GM23338 (cell line): ENCODE measurements at regions not wholly inside any gene's neighbourhood (a gene's known extent, or its start where the extent isn't known, plus 50 kb on each side); places are given as distances from the start of the nearest gene placed in this dataset.

Experiments used
- ATAC-seq: fragments of 200-7000 bp; cut with Tn5 transposase; 3 replicates; pipeline ENCODE4 v1.9.1; 2020
- DNase-seq: peaks from one replicate; pipeline ENCODE4 v3.0.0-alpha.2; 2015; ENCODE audit warnings: low spot score
- H2AFZ ChIP-seq: fragments of 200-600 bp; sonication (generic); 2 replicates; pipeline ENCODE4 v1.8.0; 2016; ENCODE audit warnings: antibody characterized with exemption, mild to moderate bottlenecking, moderate library complexity
- H3F3A ChIP-seq: fragments of 200-600 bp; sonication (generic); replicated peaks from 2 replicates; pipeline ENCODE4 v1.8.0; 2017; ENCODE audit warnings: antibody characterized with exemption, mixed run types, low read depth
- H3K27ac ChIP-seq: fragments of 200-600 bp; sonication (generic); 2 replicates; pipeline ENCODE4 v1.6.1; 2016; ENCODE audit warnings: low read depth
- H3K27me3 ChIP-seq: fragments of 200-600 bp; sonication (generic); 2 replicates; pipeline ENCODE4 v1.8.0; 2016; ENCODE audit warnings: mild to moderate bottlenecking, mixed run types, moderate library complexity; ENCODE audit not compliant: insufficient read depth
- H3K36me3 ChIP-seq: fragments of 200-600 bp; sonication (generic); 2 replicates; pipeline ENCODE4 v1.8.0; 2016; ENCODE audit warnings: mild to moderate bottlenecking; ENCODE audit not compliant: insufficient read depth
- H3K4me1 ChIP-seq: fragments of 200-600 bp; sonication (generic); 2 replicates; pipeline ENCODE4 v1.8.0; 2016; ENCODE audit warnings: mild to moderate bottlenecking, moderate library complexity; ENCODE audit not compliant: insufficient read depth
- H3K4me2 ChIP-seq: fragments of 200-600 bp; sonication (generic); 2 replicates; pipeline ENCODE4 v1.7.1; 2017; ENCODE audit warnings: mixed run types
- H3K4me3 ChIP-seq: fragments of 200-600 bp; sonication (generic); 2 replicates; pipeline ENCODE4 v1.6.1; 2016; ENCODE audit warnings: mixed run types
- H3K79me2 ChIP-seq: fragments of 200-600 bp; sonication (generic); replicated peaks from 2 replicates; pipeline ENCODE4 v1.8.0; 2017; ENCODE audit warnings: mild to moderate bottlenecking; ENCODE audit not compliant: insufficient read depth
- H3K9me2 ChIP-seq: fragments of 200-600 bp; sonication (generic); 2 replicates; pipeline ENCODE4 v1.8.0; 2017; ENCODE audit not compliant: insufficient read depth
- H4K20me1 ChIP-seq: fragments of 200-600 bp; sonication (generic); replicated peaks from 2 replicates; pipeline ENCODE4 v1.8.0; 2017; ENCODE audit warnings: mild to moderate bottlenecking; ENCODE audit not compliant: insufficient read depth
- H3K27ac Mint-ChIP-seq: 2 replicates; pipeline ENCODE4 v1.8.0; 2020; ENCODE audit warnings: inconsistent platforms, mild to moderate bottlenecking, moderate library complexity, mixed read lengths
- H3K27me3 Mint-ChIP-seq: 3 replicates; pipeline ENCODE4 v1.8.0; 2022; ENCODE audit warnings: low read depth, mild to moderate bottlenecking, moderate library complexity, mixed read lengths, inconsistent platforms; ENCODE audit not compliant: insufficient read depth, poor library complexity
- H3K36me3 Mint-ChIP-seq: 3 replicates; pipeline ENCODE4 v1.8.0; 2021; ENCODE audit warnings: low read depth, mild to moderate bottlenecking, inconsistent platforms, moderate library complexity, mixed read lengths
- H3K4me1 Mint-ChIP-seq: 3 replicates; pipeline ENCODE4 v1.8.0; 2020; ENCODE audit warnings: mild to moderate bottlenecking, inconsistent platforms, mixed read lengths
- H3K4me3 Mint-ChIP-seq: 3 replicates; pipeline ENCODE4 v1.8.0; 2021; ENCODE audit warnings: moderate library complexity, mild to moderate bottlenecking, inconsistent platforms, mixed read lengths
- H3K9me3 Mint-ChIP-seq: 3 replicates; pipeline ENCODE4 v1.8.0; 2020; ENCODE audit warnings: moderate library complexity, mild to moderate bottlenecking, inconsistent platforms, mixed read lengths
- CREB1 ChIP-seq: fragments of 250-450 bp; sonication (Bioruptor Pico); IDR thresholded peaks from 2 replicates; pipeline ENCODE4 v1.5.0; 2020; ENCODE audit warnings: low read depth, mild to moderate bottlenecking, moderate library complexity
- EZH2phosphoT487 ChIP-seq: fragments of 200-600 bp; sonication (generic); IDR thresholded peaks from one replicate; pipeline ENCODE4 v1.8.1; 2018; ENCODE audit warnings: antibody characterized with exemption; ENCODE audit not compliant: unreplicated experiment
- JUNB ChIP-seq: IDR thresholded peaks from one replicate; pipeline ENCODE4 v1.6.1; 2016; ENCODE audit warnings: antibody characterized with exemption; ENCODE audit not compliant: unreplicated experiment
- NANOG ChIP-seq: IDR thresholded peaks from 2 replicates; pipeline ENCODE4 v1.6.1; 2016; ENCODE audit warnings: antibody characterized with exemption, borderline replicate concordance
- POLR2AphosphoS5 ChIP-seq: IDR thresholded peaks from 2 replicates; pipeline ENCODE4 v1.6.1; 2016; ENCODE audit warnings: antibody characterized with exemption, low read depth
- ZNF114 ChIP-seq: fragments of 250-450 bp; sonication (Bioruptor Pico); IDR thresholded peaks from 2 replicates; pipeline ENCODE4 v1.5.0; 2020; ENCODE audit warnings: mild to moderate bottlenecking, moderate library complexity
- ZNF331 ChIP-seq: fragments of 250-450 bp; sonication (Bioruptor Pico); IDR thresholded peaks from 2 replicates; pipeline ENCODE4 v1.5.0; 2020; ENCODE audit warnings: low read depth, mild to moderate bottlenecking, moderate library complexity
- TF ChIP-seq, protein P1 (sequence below): fragments of 250-450 bp; sonication (Bioruptor Pico); IDR thresholded peaks from 2 replicates; pipeline ENCODE4 v1.5.0; 2020; ENCODE audit warnings: mild to moderate bottlenecking, moderate library complexity
- TF ChIP-seq, protein P2 (sequence below), 2 experiments: fragments of 200-600 bp in 1 of 2; sonication (generic) in 1 of 2; conservative IDR thresholded peaks; 2 replicates each; pipeline versions ENCODE4 v1.5.1 to v1.6.1; 2016 to 2017; ENCODE audit warnings: antibody characterized with exemption in 2 of 2, low read depth in 2 of 2, mild to moderate bottlenecking in 2 of 2, moderate library complexity in 1 of 2
- TF ChIP-seq, protein P3 (sequence below): IDR thresholded peaks from 2 replicates; pipeline ENCODE4 v1.6.1; 2016; ENCODE audit warnings: antibody characterized with exemption

DNA sequence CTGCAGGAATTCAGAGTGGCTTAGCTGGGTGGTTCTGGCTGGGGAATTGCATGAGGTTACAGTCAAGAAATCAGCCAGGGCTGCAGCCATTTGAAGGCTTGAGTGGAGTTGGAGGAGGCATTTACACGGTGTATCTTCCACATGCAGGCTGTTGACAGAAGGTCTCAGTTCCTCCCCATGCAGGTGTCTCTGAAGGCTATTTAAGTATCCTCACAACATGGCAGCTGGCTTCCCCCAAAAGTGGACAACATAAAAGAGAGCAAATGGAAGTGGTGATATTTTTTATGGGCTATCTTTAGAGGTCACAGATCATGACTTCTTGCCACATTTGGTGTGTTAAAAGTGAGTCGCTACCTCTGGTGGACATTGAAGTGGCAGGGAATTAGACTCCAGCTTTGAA lies 60.1 kb upstream of the SPRED1 start (continued):
- TF ChIP-seq, protein P1, sequence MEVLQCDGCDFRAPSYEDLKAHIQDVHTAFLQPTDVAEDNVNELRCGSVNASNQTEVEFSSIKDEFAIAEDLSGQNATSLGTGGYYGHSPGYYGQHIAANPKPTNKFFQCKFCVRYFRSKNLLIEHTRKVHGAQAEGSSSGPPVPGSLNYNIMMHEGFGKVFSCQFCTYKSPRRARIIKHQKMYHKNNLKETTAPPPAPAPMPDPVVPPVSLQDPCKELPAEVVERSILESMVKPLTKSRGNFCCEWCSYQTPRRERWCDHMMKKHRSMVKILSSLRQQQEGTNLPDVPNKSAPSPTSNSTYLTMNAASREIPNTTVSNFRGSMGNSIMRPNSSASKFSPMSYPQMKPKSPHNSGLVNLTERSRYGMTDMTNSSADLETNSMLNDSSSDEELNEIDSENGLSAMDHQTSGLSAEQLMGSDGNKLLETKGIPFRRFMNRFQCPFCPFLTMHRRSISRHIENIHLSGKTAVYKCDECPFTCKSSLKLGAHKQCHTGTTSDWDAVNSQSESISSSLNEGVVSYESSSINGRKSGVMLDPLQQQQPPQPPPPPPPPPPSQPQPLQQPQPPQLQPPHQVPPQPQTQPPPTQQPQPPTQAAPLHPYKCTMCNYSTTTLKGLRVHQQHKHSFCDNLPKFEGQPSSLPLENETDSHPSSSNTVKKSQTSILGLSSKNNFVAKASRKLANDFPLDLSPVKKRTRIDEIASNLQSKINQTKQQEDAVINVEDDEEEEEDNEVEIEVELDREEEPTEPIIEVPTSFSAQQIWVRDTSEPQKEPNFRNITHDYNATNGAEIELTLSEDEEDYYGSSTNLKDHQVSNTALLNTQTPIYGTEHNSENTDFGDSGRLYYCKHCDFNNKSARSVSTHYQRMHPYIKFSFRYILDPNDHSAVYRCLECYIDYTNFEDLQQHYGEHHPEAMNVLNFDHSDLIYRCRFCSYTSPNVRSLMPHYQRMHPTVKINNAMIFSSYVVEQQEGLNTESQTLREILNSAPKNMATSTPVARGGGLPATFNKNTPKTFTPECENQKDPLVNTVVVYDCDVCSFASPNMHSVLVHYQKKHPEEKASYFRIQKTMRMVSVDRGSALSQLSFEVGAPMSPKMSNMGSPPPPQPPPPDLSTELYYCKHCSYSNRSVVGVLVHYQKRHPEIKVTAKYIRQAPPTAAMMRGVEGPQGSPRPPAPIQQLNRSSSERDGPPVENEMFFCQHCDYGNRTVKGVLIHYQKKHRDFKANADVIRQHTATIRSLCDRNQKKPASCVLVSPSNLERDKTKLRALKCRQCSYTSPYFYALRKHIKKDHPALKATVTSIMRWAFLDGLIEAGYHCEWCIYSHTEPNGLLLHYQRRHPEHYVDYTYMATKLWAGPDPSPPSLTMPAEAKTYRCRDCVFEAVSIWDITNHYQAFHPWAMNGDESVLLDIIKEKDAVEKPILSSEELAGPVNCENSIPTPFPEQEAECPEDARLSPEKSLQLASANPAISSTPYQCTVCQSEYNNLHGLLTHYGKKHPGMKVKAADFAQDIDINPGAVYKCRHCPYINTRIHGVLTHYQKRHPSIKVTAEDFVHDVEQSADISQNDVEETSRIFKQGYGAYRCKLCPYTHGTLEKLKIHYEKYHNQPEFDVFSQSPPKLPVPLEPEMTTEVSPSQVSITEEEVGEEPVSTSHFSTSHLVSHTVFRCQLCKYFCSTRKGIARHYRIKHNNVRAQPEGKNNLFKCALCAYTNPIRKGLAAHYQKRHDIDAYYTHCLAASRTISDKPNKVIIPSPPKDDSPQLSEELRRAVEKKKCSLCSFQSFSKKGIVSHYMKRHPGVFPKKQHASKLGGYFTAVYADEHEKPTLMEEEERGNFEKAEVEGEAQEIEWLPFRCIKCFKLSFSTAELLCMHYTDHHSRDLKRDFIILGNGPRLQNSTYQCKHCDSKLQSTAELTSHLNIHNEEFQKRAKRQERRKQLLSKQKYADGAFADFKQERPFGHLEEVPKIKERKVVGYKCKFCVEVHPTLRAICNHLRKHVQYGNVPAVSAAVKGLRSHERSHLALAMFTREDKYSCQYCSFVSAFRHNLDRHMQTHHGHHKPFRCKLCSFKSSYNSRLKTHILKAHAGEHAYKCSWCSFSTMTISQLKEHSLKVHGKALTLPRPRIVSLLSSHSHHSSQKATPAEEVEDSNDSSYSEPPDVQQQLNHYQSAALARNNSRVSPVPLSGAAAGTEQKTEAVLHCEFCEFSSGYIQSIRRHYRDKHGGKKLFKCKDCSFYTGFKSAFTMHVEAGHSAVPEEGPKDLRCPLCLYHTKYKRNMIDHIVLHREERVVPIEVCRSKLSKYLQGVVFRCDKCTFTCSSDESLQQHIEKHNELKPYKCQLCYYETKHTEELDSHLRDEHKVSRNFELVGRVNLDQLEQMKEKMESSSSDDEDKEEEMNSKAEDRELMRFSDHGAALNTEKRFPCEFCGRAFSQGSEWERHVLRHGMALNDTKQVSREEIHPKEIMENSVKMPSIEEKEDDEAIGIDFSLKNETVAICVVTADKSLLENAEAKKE (CRISPR knock-in tag): no peak
- TF ChIP-seq, protein P2, sequence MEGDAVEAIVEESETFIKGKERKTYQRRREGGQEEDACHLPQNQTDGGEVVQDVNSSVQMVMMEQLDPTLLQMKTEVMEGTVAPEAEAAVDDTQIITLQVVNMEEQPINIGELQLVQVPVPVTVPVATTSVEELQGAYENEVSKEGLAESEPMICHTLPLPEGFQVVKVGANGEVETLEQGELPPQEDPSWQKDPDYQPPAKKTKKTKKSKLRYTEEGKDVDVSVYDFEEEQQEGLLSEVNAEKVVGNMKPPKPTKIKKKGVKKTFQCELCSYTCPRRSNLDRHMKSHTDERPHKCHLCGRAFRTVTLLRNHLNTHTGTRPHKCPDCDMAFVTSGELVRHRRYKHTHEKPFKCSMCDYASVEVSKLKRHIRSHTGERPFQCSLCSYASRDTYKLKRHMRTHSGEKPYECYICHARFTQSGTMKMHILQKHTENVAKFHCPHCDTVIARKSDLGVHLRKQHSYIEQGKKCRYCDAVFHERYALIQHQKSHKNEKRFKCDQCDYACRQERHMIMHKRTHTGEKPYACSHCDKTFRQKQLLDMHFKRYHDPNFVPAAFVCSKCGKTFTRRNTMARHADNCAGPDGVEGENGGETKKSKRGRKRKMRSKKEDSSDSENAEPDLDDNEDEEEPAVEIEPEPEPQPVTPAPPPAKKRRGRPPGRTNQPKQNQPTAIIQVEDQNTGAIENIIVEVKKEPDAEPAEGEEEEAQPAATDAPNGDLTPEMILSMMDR (conservative IDR thresholded peaks at IDR 0.05; ENCODE audit: low read depth in 2 of 2): no peak
- TF ChIP-seq NANOG: no peak
- no peak for TF ChIP-seq CREB1 (CRISPR knock-in tag)
- TF ChIP-seq, protein P3, sequence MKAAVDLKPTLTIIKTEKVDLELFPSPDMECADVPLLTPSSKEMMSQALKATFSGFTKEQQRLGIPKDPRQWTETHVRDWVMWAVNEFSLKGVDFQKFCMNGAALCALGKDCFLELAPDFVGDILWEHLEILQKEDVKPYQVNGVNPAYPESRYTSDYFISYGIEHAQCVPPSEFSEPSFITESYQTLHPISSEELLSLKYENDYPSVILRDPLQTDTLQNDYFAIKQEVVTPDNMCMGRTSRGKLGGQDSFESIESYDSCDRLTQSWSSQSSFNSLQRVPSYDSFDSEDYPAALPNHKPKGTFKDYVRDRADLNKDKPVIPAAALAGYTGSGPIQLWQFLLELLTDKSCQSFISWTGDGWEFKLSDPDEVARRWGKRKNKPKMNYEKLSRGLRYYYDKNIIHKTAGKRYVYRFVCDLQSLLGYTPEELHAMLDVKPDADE: no peak
- TF ChIP-seq ZNF114 (CRISPR knock-in tag): no peak
- TF ChIP-seq ZNF331 (CRISPR knock-in tag): no peak

DNA sequence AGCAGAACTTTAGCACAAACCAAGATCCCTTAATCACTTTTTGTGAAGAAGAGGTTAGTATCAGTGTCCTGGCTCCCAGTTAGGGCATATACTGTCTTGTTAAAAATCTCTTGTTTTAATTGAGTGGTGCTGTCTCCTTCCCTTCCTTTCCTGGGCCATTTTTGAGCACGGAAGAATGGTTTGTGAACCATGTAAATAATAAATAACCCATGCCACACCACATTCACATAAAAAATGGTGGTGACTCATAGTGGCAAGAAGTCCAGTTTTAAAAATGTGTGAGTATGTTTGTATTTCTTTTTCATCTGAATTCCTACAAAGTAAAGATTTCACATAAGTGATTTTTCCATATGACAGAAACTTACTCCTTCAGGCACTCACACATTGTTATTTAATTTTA lies 59.1 kb upstream of the SPRED1 start:
- Mint-ChIP-seq H3K36me3 (no peaks in the 10 kb centered on the region), H3K27me3 (no peaks in the 10 kb centered on the region), H3K4me3 (no peak overlapping the region), H3K4me1 (peaks cover 17% of the 10 kb centered on the region), H3K9me3 (no peaks in the 10 kb centered on the region), H3K27ac (no peak overlapping the region)
- Histone ChIP-seq H3F3A (no peaks in the 10 kb centered on the region), H3K27me3 (no peaks in the 10 kb centered on the region), H3K36me3 (no peaks in the 10 kb centered on the region), H3K4me3 (no peak overlapping the region), H3K4me2 (no peak overlapping the region), H2AFZ (no peak overlapping the region), H3K4me1 (peaks cover 7% of the 10 kb centered on the region; the same call in 1 of the 2 replicates), H3K27ac (no peak overlapping the region), H4K20me1 (no peaks in the 10 kb centered on the region), H3K9me2 (0 out of 2 replicates have a peak, but pooled peaks cover 13% of the 10 kb centered on the region), H3K79me2 (no peaks in the 10 kb centered on the region)
- DNase-seq (no peak), ATAC-seq (no peak)
- TF ChIP-seq JUNB (no peak), CREB1 (CRISPR knock-in tag) (no peak), NANOG (no peak), ZNF114 (CRISPR knock-in tag) (no peak), EZH2phosphoT487 (no peak), POLR2AphosphoS5 (no peak)
- TF ChIP-seq, protein P3: no peak
- TF ChIP-seq, protein P2 (conservative IDR thresholded peaks at IDR 0.05; ENCODE audit: low read depth in 2 of 2): no peak
